ENCODE measurements at regions not wholly inside any gene's neighbourhood (a gene's known extent, or its start where the extent isn't known, plus 50 kb on each side); places are given as distances from the start of the nearest gene placed in this dataset.

GRCh38 chr15:95371664-95372063 lies 958.8 kb upstream of the NR2F2 start:
- H3K4me2 ChIP-seq = no peak overlapping the region
- no peaks in the 10 kb centered on the region for H3K27me3 ChIP-seq
- no peaks in the 10 kb centered on the region for H4K20me1 ChIP-seq
- no peak overlapping the region for H3K9ac ChIP-seq
- H3K9me3 ChIP-seq = no peaks in the 10 kb centered on the region
- H3K4me3 ChIP-seq = no peak overlapping the region
- no peak for TF ChIP-seq Cebpa-rat (IDR thresholded peaks at IDR 0.05)
- no peak overlapping the region for H3K27ac ChIP-seq
- no peaks in the 10 kb centered on the region for H3K36me3 ChIP-seq
- H3K4me1 ChIP-seq = no peaks in the 10 kb centered on the region

GRCh38 chr15:95375281-95375680 lies 955.2 kb upstream of the NR2F2 start:
- no peaks in the 10 kb centered on the region for H3K27me3 ChIP-seq
- no peaks in the 10 kb centered on the region for H3K9me3 ChIP-seq
- TF ChIP-seq Cebpa-rat (IDR thresholded peaks at IDR 0.05) = no peak
- H3K27ac ChIP-seq = no peak overlapping the region
- no peaks in the 10 kb centered on the region for H4K20me1 ChIP-seq
- no peaks in the 10 kb centered on the region for H3K36me3 ChIP-seq
- H3K4me2 ChIP-seq = no peak overlapping the region
- H3K9ac ChIP-seq = no peak overlapping the region
- H3K4me3 ChIP-seq = no peak overlapping the region
- no peaks in the 10 kb centered on the region for H3K4me1 ChIP-seq

GRCh38 chr15:95377258-95377852 lies 953.1 kb upstream of the NR2F2 start:
- H3K9ac ChIP-seq = no peak overlapping the region
- no peaks in the 10 kb centered on the region for H4K20me1 ChIP-seq
- H3K4me3 ChIP-seq = no peak overlapping the region
- no peaks in the 10 kb centered on the region for H3K4me1 ChIP-seq
- H3K36me3 ChIP-seq = no peaks in the 10 kb centered on the region
- no peaks in the 10 kb centered on the region for H3K9me3 ChIP-seq
- H3K4me2 ChIP-seq = no peak overlapping the region
- no peak for TF ChIP-seq Cebpa-rat (IDR thresholded peaks at IDR 0.05)
- H3K27me3 ChIP-seq = no peaks in the 10 kb centered on the region
- H3K27ac ChIP-seq = no peak overlapping the region

- Histone ChIP-seq H3K4me1 (no peaks in the 10 kb centered on the region), H3K27ac (no peak overlapping the region), H3K27me3 (no peaks in the 10 kb centered on the region), H4K20me1 (no peaks in the 10 kb centered on the region), H3K36me3 (no peaks in the 10 kb centered on the region), H3K9ac (no peak overlapping the region), H3K4me2 (no peak overlapping the region), H3K9me3 (0 out of 2 replicates have a peak, but pooled peaks cover 5% of the 10 kb centered on the region), H3K4me3 (no peak overlapping the region)
- no peak for TF ChIP-seq Cebpa-rat (IDR thresholded peaks at IDR 0.05)
Measured at GRCh38 chr15:95394186-95395067, 936.1 kb upstream of the NR2F2 start.

- TF ChIP-seq Cebpa-rat (IDR thresholded peaks at IDR 0.05) = no peak
- Histone ChIP-seq H3K4me2 (no peak overlapping the region), H3K4me1 (no peaks in the 10 kb centered on the region), H3K4me3 (no peak overlapping the region), H3K27me3 (no peaks in the 10 kb centered on the region), H3K36me3 (no peaks in the 10 kb centered on the region), H3K9me3 (no peaks in the 10 kb centered on the region), H4K20me1 (no peaks in the 10 kb centered on the region), H3K9ac (no peak overlapping the region), H3K27ac (no peak overlapping the region)
Measured at GRCh38 chr15:95400428-95400827, 930.1 kb upstream of the NR2F2 start.

GRCh38 chr15:95401587-95401986 lies 928.9 kb upstream of the NR2F2 start:
- no peak for TF ChIP-seq Cebpa-rat (IDR thresholded peaks at IDR 0.05)
- H4K20me1 ChIP-seq = no peaks in the 10 kb centered on the region
- no peaks in the 10 kb centered on the region for H3K4me1 ChIP-seq
- H3K27me3 ChIP-seq = no peaks in the 10 kb centered on the region
- H3K4me3 ChIP-seq = no peak overlapping the region
- H3K4me2 ChIP-seq = no peak overlapping the region
- no peaks in the 10 kb centered on the region for H3K9me3 ChIP-seq
- no peaks in the 10 kb centered on the region for H3K36me3 ChIP-seq
- H3K9ac ChIP-seq = no peak overlapping the region
- H3K27ac ChIP-seq = no peak overlapping the region

- Histone ChIP-seq H4K20me1 (no peaks in the 10 kb centered on the region), H3K4me3 (no peak overlapping the region), H3K4me1 (no peaks in the 10 kb centered on the region), H3K4me2 (no peak overlapping the region), H3K36me3 (no peaks in the 10 kb centered on the region), H3K27me3 (no peaks in the 10 kb centered on the region), H3K27ac (no peak overlapping the region), H3K9ac (no peak overlapping the region), H3K9me3 (no peaks in the 10 kb centered on the region)
- no peak for TF ChIP-seq Cebpa-rat (IDR thresholded peaks at IDR 0.05)
Measured at GRCh38 chr15:95405447-95405846, 925.1 kb upstream of the NR2F2 start.

- H3K9me3 ChIP-seq = no peaks in the 10 kb centered on the region
- no peak overlapping the region for H3K4me2 ChIP-seq
- no peak overlapping the region for H3K9ac ChIP-seq
- no peak overlapping the region for H3K27ac ChIP-seq
- no peak for TF ChIP-seq Cebpa-rat (IDR thresholded peaks at IDR 0.05)
- H3K36me3 ChIP-seq = no peaks in the 10 kb centered on the region
- no peaks in the 10 kb centered on the region for H3K4me1 ChIP-seq
- H4K20me1 ChIP-seq = no peaks in the 10 kb centered on the region
- H3K27me3 ChIP-seq = no peaks in the 10 kb centered on the region
- no peak overlapping the region for H3K4me3 ChIP-seq
Measured at GRCh38 chr15:95407534-95407933, 923.0 kb upstream of the NR2F2 start.

GRCh38 chr15:95409211-95409610 lies 921.3 kb upstream of the NR2F2 start:
- H3K36me3 ChIP-seq = no peaks in the 10 kb centered on the region
- no peak overlapping the region for H3K27ac ChIP-seq
- H3K9me3 ChIP-seq = no peaks in the 10 kb centered on the region
- H3K4me3 ChIP-seq = no peak overlapping the region
- H4K20me1 ChIP-seq = no peaks in the 10 kb centered on the region
- no peaks in the 10 kb centered on the region for H3K27me3 ChIP-seq
- no peak overlapping the region for H3K4me2 ChIP-seq
- no peaks in the 10 kb centered on the region for H3K4me1 ChIP-seq
- no peak for TF ChIP-seq Cebpa-rat (IDR thresholded peaks at IDR 0.05)
- H3K9ac ChIP-seq = no peak overlapping the region

- no peak for TF ChIP-seq Cebpa-rat (IDR thresholded peaks at IDR 0.05)
- Histone ChIP-seq H3K4me2 (no peak overlapping the region), H3K36me3 (no peaks in the 10 kb centered on the region), H3K9me3 (no peaks in the 10 kb centered on the region), H4K20me1 (no peaks in the 10 kb centered on the region), H3K9ac (no peak overlapping the region), H3K4me1 (no peaks in the 10 kb centered on the region), H3K4me3 (no peak overlapping the region), H3K27ac (no peak overlapping the region), H3K27me3 (no peaks in the 10 kb centered on the region)
Measured at GRCh38 chr15:95409626-95410310, 920.7 kb upstream of the NR2F2 start.

All from BLaER1 (cell line).